HuH-7 (cell line): ENCODE measurements at regions not wholly inside any gene's neighbourhood (a gene's known extent, or its start where the extent isn't known, plus 50 kb on each side); places are given as distances from the start of the nearest gene placed in this dataset.

ENCODE experiments used
- DNase-seq: peaks from one replicate; pipeline ENCODE4 v3.0.0; 2011; ENCODE audit warnings: low spot score

DNA sequence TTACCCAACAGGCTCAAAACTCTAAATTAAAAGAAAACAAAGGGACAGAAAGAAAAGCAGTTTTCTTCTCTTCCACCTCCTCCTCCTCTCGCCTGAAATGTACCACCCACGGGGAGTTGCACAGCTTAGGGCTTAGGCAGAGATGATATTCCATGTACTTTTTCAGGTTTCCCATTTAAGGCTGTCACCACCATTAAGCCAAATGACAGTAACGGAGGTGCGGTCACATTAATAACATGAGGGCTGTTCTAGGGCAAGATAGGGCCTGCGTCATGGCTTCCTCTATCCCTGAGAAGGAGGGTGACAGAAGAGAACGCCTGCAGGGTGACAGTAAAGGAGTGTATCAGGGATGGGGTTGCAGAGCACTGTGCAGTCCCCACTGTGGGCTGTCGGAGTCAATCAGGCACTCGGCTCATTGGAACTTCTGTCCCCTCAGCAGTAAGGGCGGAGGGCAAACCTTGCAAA, 51.7 kb upstream of the TJP1 start:
- no peak for DNase-seq

DNA sequence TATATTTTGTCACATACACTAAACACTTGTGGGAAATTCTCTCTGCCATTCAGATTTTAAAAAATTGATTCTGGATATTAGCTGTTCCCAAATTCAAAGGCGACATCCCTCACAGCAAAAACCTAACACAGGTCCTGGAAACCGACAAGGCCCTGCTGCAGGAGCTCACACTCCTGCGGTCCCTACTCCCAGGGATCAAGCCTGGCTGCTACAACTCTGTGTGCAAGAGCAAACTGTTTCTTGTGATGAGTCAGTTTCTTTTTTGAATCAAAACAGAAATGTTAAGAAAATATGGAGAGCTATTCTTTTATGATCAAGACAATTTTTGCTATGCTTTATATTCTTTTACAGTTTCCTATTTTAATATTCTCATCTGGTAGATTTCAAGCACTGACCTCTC, 51.0 kb upstream of the TJP1 start:
- DNase-seq, result no peak

DNA sequence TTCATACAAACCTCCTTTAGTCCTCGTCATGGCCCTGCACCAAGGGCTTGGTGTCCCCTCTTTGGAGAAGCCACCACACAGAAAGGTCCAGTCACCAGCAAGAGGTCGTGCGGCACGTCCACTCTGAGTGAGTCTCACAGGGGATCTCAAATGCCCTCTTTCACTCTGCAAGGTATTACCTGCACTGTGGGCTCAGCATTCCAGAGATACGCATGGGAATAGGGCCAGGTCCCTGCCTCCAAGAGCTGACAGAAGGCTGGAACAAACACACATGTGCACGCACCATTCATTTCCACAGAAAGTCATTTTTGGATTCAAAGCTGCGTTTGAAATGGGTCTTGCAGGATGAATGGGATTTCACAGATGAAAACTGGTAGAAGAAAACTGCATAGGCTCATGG, 50.4 kb upstream of the TJP1 start:
- no peak for DNase-seq
